ENCODE measurements at regions not wholly inside any gene's neighbourhood (a gene's known extent, or its start where the extent isn't known, plus 50 kb on each side); places are given as distances from the start of the nearest gene placed in this dataset.

DNA sequence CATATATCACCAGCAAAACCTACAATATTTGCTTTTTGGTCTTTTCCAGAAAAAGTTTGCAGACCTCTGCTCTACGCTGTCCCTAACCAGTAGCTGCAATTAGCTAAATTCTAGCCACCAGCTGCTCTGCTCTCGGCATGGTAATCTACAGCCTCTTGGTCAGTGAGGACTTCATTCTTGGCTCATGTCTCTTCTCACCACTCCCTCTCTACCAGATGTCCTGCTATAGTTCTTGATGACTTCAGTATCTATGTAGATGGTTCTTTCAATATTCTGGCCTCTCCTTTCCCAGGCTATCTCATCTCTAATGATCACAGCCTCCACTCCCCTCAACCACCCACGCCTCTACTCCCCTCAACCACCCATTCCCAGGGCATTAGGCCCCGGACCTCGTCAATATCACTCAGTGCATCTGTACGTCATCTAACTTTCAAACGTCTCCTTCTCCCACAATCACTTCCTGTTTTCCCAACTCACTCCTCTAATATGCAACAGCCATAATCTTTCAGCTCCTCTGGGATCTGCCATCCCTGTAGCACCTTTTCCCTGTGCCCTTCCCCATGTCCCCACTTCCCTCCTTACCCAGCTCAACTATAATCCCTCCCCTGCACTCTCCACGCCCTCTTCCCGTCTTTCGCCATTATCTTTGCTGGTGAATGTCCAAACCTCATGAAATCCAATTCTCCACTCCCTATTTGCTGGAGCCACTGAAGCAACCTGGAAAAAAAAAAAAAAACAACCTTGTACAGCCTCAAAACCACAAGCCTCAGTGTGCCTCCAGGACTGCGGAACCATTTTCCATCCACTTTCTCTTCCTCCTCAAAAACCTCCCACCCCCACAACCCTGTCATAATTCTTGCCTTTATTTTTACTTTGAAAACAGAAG lies 429.4 kb upstream of the PROK2 start:
- no peaks in the 10 kb centered on the region for H3K4me1 Mint-ChIP-seq
- CTCF ChIA-PET: no interaction called here
- no peak overlapping the region for H3K4me3 Mint-ChIP-seq
- no peak overlapping the region for H3K27ac Mint-ChIP-seq
- POLR2A ChIA-PET: no interaction called here
- peaks cover 6% of the 10 kb centered on the region for H3K27me3 Mint-ChIP-seq
- no peak for DNase-seq
- no peaks in the 10 kb centered on the region for H3K36me3 Mint-ChIP-seq (ENCODE audit: low read depth)
- H3K9me3 Mint-ChIP-seq: no peaks in the 10 kb centered on the region

DNA sequence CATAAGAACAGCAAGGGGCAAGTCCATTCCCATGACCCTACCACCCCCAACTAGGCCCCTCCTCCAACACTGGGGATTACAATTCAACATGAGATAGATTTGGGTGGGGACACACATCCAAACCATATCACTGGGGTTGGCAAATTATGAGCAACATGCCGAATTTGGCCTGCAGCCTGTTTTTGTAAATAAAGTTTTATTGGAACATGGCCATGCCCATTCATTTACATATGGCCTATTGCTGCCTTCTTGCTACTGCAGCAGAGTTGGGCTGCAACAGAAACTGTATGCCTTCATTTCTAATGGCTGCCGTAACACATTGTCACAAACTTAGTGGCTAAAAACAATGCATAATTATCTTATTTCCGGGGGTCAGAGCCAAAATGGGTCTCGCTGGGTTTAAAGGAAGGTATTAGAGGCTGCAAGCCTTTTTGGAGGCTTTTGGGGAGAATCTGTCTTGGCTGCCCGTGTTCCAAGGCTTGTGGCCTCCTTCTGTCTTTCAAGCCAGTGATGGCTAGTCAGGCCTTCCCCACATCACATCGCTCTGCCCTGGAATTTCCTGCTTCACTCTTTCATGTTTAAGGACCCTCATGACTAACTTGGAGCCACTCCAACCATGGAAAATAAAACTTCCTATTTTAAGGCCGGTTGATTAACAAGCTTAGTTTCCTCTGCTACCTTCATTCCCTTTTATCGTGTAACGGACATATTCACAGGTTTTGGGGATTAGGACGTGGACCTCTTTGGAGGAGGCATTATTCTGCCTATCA lies 428.5 kb upstream of the PROK2 start:
- ChIA-PET CTCF (no interaction called here), POLR2A (no interaction called here)
- H3K4me3 Mint-ChIP-seq: no peak overlapping the region
- no peaks in the 10 kb centered on the region for H3K9me3 Mint-ChIP-seq
- H3K4me1 Mint-ChIP-seq: no peaks in the 10 kb centered on the region
- H3K36me3 Mint-ChIP-seq (ENCODE audit: low read depth): no peaks in the 10 kb centered on the region
- DNase-seq: no peak
- H3K27me3 Mint-ChIP-seq: peaks cover 9% of the 10 kb centered on the region
- H3K27ac Mint-ChIP-seq: no peak overlapping the region

DNA sequence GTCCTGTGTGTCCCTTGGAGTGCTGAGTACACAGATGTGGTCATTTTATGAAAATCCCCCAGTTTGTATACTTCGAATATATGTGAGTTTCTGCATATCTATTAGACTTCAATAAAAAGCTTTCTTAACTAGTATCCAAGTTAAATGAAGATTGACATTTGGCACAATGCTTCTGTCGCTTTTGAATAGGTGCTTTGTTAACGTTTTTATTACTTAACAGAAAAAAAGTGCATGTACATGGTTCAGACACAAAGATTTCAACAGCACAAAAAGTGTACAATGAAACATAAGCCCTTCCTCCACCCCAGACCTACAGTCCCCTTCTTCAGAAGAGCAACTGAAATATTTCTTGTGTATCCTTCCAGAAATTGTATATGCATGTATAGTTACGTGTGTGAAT lies 427.4 kb upstream of the PROK2 start:
- CTCF ChIA-PET: no interaction called here
- Mint-ChIP-seq H3K4me1 (no peaks in the 10 kb centered on the region), H3K9me3 (no peaks in the 10 kb centered on the region), H3K27me3 (peaks cover 12% of the 10 kb centered on the region), H3K27ac (no peak overlapping the region), H3K4me3 (no peak overlapping the region), H3K36me3 (ENCODE audit: low read depth) (no peaks in the 10 kb centered on the region)
- DNase-seq: no peak
- POLR2A ChIA-PET: no interaction called here

DNA sequence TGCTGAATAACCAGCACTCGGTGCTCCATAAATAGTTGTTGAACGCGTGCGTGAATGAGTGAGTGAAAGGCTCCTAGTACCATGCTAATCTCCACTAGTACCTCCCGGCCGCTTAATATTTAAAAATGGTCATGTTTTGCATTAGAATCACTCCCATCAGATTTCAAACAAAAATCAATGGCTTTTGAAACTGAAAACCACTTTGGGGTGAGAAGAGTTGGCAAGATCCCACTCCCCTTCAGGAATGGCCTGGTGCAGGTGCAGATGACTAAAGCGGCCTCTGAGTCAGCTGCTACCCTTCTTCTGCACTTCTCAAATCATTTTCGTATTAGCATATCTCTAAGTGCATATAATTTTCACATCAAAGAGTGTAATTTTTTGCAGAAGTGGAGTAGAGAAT lies 425.3 kb upstream of the PROK2 start:
- H3K27ac Mint-ChIP-seq: no peak overlapping the region

DNA sequence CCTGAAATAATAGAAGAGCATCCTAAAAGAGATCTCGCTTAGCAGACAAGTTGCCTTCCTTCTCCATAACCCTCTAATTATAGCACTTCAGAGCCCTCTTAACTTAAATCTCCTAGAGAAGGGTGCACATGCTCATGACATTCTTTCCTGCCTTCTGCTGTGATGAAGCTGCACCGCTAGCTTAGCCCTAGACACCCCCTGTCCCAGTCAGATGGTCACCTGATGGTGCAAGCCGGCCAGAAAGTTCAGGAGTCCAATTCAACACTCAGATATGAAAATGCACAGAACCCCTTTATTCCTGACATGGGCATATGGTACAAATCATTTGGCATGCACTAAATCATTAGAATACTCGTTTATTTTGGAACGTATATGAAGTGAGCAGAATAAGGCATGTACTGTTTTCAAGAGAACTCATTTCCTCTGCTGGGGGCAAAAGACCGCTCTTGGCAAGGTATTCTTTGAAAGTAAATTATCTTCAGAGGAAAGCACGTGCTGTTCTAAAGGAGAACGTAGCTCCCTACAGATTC lies 420.4 kb upstream of the PROK2 start:
- Mint-ChIP-seq H3K4me1 (no peaks in the 10 kb centered on the region), H3K4me3 (no peak overlapping the region), H3K36me3 (ENCODE audit: low read depth) (no peaks in the 10 kb centered on the region), H3K27ac (no peak overlapping the region), H3K9me3 (no peaks in the 10 kb centered on the region), H3K27me3 (peaks cover 19% of the 10 kb centered on the region)
- POLR2A ChIA-PET: no interaction called here
- no peak for DNase-seq
- CTCF ChIA-PET: no interaction called here

More for the DNA sequence above, 425.3 kb upstream of the PROK2 start:
- Mint-ChIP-seq H3K9me3 (no peaks in the 10 kb centered on the region), H3K36me3 (ENCODE audit: low read depth) (no peaks in the 10 kb centered on the region), H3K4me3 (no peak overlapping the region), H3K4me1 (no peaks in the 10 kb centered on the region), H3K27me3 (peaks cover 12% of the 10 kb centered on the region)
- ChIA-PET CTCF (no interaction called here), POLR2A (no interaction called here)
- DNase-seq: no peak

DNA sequence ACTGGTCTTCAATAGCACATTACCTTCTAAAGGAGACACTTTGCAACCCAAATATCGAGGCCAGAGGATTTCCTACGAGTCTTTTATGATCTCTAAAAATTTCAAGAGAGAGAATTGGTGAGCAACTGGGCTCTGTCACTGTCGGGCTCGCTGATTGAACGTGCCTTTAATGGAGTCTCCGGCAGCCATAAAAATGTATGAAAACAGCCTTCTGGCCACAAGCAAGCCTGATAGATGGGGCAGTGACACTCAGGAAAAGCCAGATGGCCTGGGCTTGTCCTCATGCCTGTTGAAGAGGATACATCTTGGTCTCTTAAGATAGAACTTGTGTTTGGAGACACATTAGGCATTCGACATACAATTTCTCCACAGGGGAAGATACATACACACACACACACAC lies 419.5 kb upstream of the PROK2 start:
- Mint-ChIP-seq H3K4me1 (no peaks in the 10 kb centered on the region), H3K4me3 (no peak overlapping the region)

DNA sequence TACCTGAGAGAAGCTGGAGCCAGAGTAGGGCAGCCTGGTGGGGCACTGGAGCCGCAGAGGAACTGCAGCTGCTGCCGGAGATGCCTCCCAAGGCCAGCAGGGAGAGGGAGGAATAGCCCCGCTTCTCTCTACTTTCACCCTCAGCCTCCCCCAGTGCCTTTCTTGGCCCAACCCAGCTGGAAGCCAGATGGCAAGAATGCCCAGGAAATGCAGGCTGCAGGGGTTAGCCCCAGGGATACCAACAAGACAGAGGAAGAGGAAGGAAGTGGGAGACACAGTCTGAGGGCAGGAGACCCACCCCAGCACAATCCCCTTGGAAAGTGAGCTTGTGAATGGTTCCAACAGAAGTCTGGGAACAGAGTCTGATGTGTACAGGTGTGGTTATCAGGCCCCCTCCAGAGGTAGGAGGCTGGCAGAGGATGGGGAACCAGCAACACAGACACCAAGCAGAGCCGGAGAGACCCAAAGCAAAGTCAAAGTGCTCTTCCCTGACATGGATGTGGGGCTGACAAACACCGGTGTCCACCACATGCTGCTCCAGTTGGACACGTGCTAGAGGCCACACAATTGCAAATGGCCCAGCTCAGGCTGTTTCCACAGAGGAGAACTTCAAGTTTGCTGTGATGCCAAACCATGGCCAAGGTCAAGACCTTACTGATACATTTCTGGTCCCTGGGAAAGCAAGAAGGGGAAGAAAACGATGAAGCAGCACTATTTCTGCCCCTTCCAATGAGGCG lies 418.8 kb upstream of the PROK2 start:
- Mint-ChIP-seq H3K9me3 (no peaks in the 10 kb centered on the region), H3K4me1 (no peaks in the 10 kb centered on the region), H3K27me3 (peaks cover 13% of the 10 kb centered on the region), H3K4me3 (no peak overlapping the region), H3K36me3 (ENCODE audit: low read depth) (no peaks in the 10 kb centered on the region), H3K27ac (no peak overlapping the region)
- ChIA-PET CTCF (no interaction called here), POLR2A (no interaction called here)
- DNase-seq: no peak

More for the DNA sequence above, 419.5 kb upstream of the PROK2 start:
- H3K9me3 Mint-ChIP-seq: no peaks in the 10 kb centered on the region
- no peak overlapping the region for H3K27ac Mint-ChIP-seq
- ChIA-PET POLR2A (no interaction called here), CTCF (no interaction called here)
- no peak for DNase-seq
- peaks cover 13% of the 10 kb centered on the region for H3K27me3 Mint-ChIP-seq
- H3K36me3 Mint-ChIP-seq (ENCODE audit: low read depth): no peaks in the 10 kb centered on the region

DNA sequence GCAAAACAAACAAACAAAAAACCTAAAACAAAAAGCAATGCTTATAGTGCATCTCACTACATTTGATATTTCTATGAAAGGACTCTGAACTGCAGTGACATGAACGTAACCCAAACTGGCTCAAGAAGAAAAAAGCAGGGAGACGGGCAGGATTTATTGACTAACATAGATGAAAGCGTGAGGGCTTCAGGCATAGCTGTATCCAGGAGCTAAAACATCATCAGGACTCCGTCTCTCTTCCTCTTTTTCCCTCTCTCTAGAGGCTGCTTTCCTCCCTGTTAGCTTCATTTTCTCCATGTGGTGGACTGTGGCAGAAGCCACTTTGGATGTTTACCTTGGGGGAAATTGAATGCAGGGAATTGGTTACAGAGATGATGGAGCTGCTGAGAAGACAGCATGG lies 418.2 kb upstream of the PROK2 start:
- Mint-ChIP-seq H3K9me3 (no peaks in the 10 kb centered on the region), H3K4me1 (no peaks in the 10 kb centered on the region), H3K27me3 (peaks cover 7% of the 10 kb centered on the region), H3K4me3 (no peak overlapping the region), H3K27ac (no peak overlapping the region), H3K36me3 (ENCODE audit: low read depth) (no peaks in the 10 kb centered on the region)
- ChIA-PET CTCF (no interaction called here), POLR2A (no interaction called here)
- DNase-seq: no peak

DNA sequence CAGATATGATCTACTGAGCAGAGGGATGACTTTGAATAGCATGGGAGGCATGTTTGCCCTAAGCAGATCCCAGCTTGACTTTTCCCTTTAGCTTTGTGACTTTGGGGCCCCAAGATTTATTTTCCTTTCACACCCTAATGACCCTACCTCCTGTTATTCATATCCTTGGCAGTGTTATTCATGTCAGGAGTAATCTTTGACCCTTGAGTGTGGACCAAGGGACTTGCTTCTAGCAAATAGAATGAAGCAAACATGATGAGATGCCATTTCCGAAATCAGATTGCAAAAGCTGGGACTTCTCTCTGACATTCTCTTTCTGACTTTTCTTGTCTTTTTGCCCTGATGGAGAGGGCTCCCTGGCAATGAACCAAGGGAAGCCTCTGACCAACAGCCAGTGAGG lies 415.4 kb upstream of the PROK2 start:
- ChIA-PET CTCF (no interaction called here), POLR2A (no interaction called here)
- H3K36me3 Mint-ChIP-seq (ENCODE audit: low read depth): no peaks in the 10 kb centered on the region
- H3K9me3 Mint-ChIP-seq: no peaks in the 10 kb centered on the region
- no peak overlapping the region for H3K27ac Mint-ChIP-seq
- no peak overlapping the region for H3K4me3 Mint-ChIP-seq
- H3K27me3 Mint-ChIP-seq: peaks cover 7% of the 10 kb centered on the region
- no peak for DNase-seq
- H3K4me1 Mint-ChIP-seq: no peaks in the 10 kb centered on the region

DNA sequence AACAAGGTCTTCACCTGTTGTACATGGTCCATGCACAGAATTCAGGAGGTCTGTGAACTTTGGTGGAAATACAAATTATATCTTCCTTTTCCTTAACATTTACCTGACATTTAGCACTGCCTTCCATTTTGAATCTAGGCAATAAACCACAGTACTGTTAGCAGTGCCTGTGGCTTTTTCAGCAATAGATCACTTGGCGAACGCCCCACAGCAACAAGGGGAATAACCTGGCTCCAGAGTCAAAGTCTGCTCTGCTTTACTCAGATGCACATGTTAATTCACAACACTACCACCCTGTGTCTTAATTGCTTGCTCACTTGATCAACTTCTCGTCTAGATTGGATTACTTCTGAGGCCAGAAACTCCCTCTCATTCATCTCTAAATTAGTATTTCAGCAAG lies 414.6 kb upstream of the PROK2 start:
- ChIA-PET CTCF (no interaction called here), POLR2A (no interaction called here)
- H3K4me3 Mint-ChIP-seq: no peak overlapping the region
- no peaks in the 10 kb centered on the region for H3K36me3 Mint-ChIP-seq (ENCODE audit: low read depth)
- peaks cover 7% of the 10 kb centered on the region for H3K27me3 Mint-ChIP-seq
- H3K9me3 Mint-ChIP-seq: no peaks in the 10 kb centered on the region
- H3K4me1 Mint-ChIP-seq: no peaks in the 10 kb centered on the region
- no peak overlapping the region for H3K27ac Mint-ChIP-seq
- no peak for DNase-seq

DNA sequence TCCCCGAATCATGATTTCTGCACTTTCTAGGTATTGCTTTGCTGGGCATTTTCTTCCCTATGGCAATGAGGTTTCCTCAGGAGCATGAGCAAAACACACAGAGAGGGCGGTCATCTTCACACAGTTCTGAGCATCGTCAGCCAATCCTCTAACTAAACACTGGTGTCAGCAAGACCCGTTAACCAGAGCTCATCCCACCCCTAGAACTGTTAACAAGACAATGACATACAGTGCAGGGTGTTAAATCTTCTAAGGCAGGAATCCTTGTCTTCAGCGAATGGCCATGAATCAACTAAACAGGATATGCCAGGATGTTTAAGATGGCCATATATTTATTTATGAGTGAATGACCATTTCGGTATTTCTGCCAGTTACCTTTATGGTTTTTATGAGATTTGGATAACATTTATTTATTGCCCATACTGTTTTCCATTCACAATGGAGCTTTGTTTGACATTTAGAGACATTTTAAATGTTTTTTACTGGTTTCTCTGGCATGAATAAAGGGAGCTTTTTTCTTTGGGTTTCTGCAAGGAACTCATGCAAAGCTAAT lies 411.5 kb upstream of the PROK2 start:
- POLR2A ChIA-PET: no interaction called here
- peaks cover 3% of the 10 kb centered on the region for H3K36me3 Mint-ChIP-seq (ENCODE audit: low read depth)
- CTCF ChIA-PET: no interaction called here
- H3K4me3 Mint-ChIP-seq: no peak overlapping the region
- H3K27ac Mint-ChIP-seq: no peak overlapping the region
- H3K4me1 Mint-ChIP-seq: no peaks in the 10 kb centered on the region
- H3K9me3 Mint-ChIP-seq: peaks cover 2% of the 10 kb centered on the region
- H3K27me3 Mint-ChIP-seq: peaks cover 4% of the 10 kb centered on the region
- no peak for DNase-seq

DNA sequence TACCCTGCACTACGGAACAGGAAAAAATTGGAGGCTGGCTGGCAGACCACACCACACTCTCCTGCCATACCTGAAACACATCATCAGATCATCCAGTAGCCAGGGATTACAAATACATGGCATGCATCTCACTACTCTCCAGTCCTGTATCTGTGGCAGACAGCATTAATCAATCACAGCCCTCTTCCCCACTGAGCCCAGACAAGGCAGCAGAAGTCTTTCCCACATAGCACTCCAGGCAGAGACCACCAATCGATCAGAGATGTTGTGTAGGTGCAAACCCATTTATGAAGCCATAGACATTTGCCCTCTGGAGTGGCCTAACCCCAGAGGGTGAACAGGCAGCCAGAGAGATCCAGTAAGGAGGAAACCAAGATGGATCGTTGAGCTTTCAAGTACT lies 410.9 kb upstream of the PROK2 start:
- CTCF ChIA-PET: no interaction called here
- peaks cover 4% of the 10 kb centered on the region for H3K27me3 Mint-ChIP-seq
- POLR2A ChIA-PET: no interaction called here
- H3K36me3 Mint-ChIP-seq (ENCODE audit: low read depth): peaks cover 3% of the 10 kb centered on the region
- no peak overlapping the region for H3K27ac Mint-ChIP-seq
- DNase-seq: no peak
- peaks cover 2% of the 10 kb centered on the region for H3K9me3 Mint-ChIP-seq
- no peak overlapping the region for H3K4me3 Mint-ChIP-seq
- no peaks in the 10 kb centered on the region for H3K4me1 Mint-ChIP-seq

DNA sequence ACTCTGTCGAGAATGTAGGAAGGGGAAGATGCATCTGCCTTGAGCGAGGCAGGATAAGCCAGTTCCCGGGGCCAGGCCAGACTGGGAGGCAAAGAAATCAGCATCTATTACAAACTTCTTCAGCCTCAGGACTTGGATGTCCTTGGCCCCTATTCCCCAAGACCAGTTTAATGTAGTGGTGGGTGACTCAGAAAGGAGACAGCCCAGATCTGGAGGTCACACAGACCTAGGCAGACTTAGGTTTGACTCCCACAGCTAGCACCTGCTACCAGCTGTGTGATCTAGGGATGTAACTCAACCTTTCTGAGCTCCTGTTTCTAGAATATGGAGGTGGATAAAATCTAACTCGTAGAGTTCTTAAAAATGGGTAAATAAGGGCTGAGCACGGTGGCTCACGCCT lies 409.5 kb upstream of the PROK2 start:
- H3K4me1 Mint-ChIP-seq: no peaks in the 10 kb centered on the region
- DNase-seq: no peak
- ChIA-PET POLR2A (interaction anchor here (0.6 kb wide), 1 partner anchor 1343 kb away, joined by 3 read pairs; no protein-coding TSS in a partner anchor), CTCF (no interaction called here)
- H3K36me3 Mint-ChIP-seq (ENCODE audit: low read depth): peaks cover 3% of the 10 kb centered on the region
- H3K27me3 Mint-ChIP-seq: peaks cover 4% of the 10 kb centered on the region
- no peak overlapping the region for H3K4me3 Mint-ChIP-seq
- no peak overlapping the region for H3K27ac Mint-ChIP-seq
- peaks cover 2% of the 10 kb centered on the region for H3K9me3 Mint-ChIP-seq
